ENCODE measurements at regions not wholly inside any gene's neighbourhood (a gene's known extent, or its start where the extent isn't known, plus 50 kb on each side); places are given as distances from the start of the nearest gene placed in this dataset.

- TF ChIP-seq, protein P1, sequence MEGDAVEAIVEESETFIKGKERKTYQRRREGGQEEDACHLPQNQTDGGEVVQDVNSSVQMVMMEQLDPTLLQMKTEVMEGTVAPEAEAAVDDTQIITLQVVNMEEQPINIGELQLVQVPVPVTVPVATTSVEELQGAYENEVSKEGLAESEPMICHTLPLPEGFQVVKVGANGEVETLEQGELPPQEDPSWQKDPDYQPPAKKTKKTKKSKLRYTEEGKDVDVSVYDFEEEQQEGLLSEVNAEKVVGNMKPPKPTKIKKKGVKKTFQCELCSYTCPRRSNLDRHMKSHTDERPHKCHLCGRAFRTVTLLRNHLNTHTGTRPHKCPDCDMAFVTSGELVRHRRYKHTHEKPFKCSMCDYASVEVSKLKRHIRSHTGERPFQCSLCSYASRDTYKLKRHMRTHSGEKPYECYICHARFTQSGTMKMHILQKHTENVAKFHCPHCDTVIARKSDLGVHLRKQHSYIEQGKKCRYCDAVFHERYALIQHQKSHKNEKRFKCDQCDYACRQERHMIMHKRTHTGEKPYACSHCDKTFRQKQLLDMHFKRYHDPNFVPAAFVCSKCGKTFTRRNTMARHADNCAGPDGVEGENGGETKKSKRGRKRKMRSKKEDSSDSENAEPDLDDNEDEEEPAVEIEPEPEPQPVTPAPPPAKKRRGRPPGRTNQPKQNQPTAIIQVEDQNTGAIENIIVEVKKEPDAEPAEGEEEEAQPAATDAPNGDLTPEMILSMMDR (IDR thresholded peaks at IDR 0.05; ENCODE audit: low read length): no peak
- TF ChIP-seq EZH2 (optimal IDR thresholded peaks at IDR 0.05; ENCODE audit: low read depth, low read length): no peak
These were observed 1676.1 kb upstream of the TENM3 start for GRCh38 chr4:180567080-180567479.

All from MM.1S (cell line).